IMR-90 (cell line): ENCODE measurements at regions not wholly inside any gene's neighbourhood (a gene's known extent, or its start where the extent isn't known, plus 50 kb on each side); places are given as distances from the start of the nearest gene placed in this dataset.

Source experiments
- ATAC-seq: fragments of 200-7000 bp; cut with Tn5 transposase; 2 replicates; pipeline ENCODE4 v1.9.1; 2020; ENCODE audit warnings: low read depth, mild to moderate bottlenecking, moderate library complexity
- BruUV-seq: library from RNA; stranded (reverse); fragments of 400-500 nt; replicated peaks from 2 replicates; lab custom pipeline; 2021; lab: Mats Ljungman, UMichigan
- CTCF ChIA-PET: fragments of 300-600 bp; formaldehyde crosslinking; extraction: SDS; loops from one replicate; lab custom pipeline; 2021; ENCODE audit warnings: antibody characterized with exemption; lab: Yijun Ruan, JAX
- POLR2A ChIA-PET: fragments of 300-600 bp; sonication (Branson Sonifier 250); formaldehyde crosslinking; loops from one replicate; lab custom pipeline; 2022; ENCODE audit warnings: antibody characterized with exemption; ENCODE audit not compliant: unreplicated experiment; lab: Charles Lee
- DNase-seq: peaks from one replicate; pipeline ENCODE4 v3.0.0; 2013
- H2AFZ ChIP-seq: replicated peaks from 2 replicates; pipeline ENCODE3; 2013; ENCODE audit warnings: low read length, mild to moderate bottlenecking; ENCODE audit not compliant: poor library complexity
- H2AK5ac ChIP-seq: 2 replicates; pipeline ENCODE4 v1.6.1; 2013; ENCODE audit warnings: low read depth, low read length, inconsistent platforms
- H2AK9ac ChIP-seq: replicated peaks from 2 replicates; pipeline ENCODE3; 2013; ENCODE audit warnings: mild to moderate bottlenecking, low read depth, low read length, moderate library complexity; ENCODE audit not compliant: poor library complexity
- H2BK120ac ChIP-seq: 2 replicates; pipeline ENCODE4 v1.6.1; 2013; ENCODE audit warnings: low read depth, low read length, inconsistent platforms
- H2BK15ac ChIP-seq: 3 replicates; pipeline ENCODE4 v1.6.1; 2013; ENCODE audit warnings: low read depth, low read length, inconsistent platforms
- H2BK20ac ChIP-seq: 2 replicates; pipeline ENCODE4 v1.6.1; 2013; ENCODE audit warnings: low read depth, mild to moderate bottlenecking, inconsistent platforms, low read length, moderate library complexity
- H2BK5ac ChIP-seq: 2 replicates; pipeline ENCODE4 v1.6.1; 2013; ENCODE audit warnings: mild to moderate bottlenecking, low read depth, low read length, inconsistent platforms; ENCODE audit not compliant: poor library complexity, severe bottlenecking
- H3K14ac ChIP-seq: replicated peaks from 2 replicates; pipeline ENCODE4 v1.6.1; 2013; ENCODE audit warnings: low read depth, low read length, inconsistent platforms
- H3K18ac ChIP-seq: 2 replicates; pipeline ENCODE4 v1.6.1; 2013; ENCODE audit warnings: low read depth, low read length, control low read depth
- H3K23ac ChIP-seq: 2 replicates; pipeline ENCODE4 v1.6.1; 2013; ENCODE audit warnings: low read depth, low read length, inconsistent platforms
- H3K27ac ChIP-seq: 2 replicates; pipeline ENCODE4 v1.5.1; 2013; ENCODE audit warnings: mild to moderate bottlenecking, control low read depth, low read length; ENCODE audit not compliant: insufficient read depth
- H3K27me3 ChIP-seq: 2 replicates; pipeline ENCODE4 v1.6.1; 2013; ENCODE audit warnings: low read length; ENCODE audit not compliant: control insufficient read depth, insufficient read depth
- H3K36me3 ChIP-seq: 2 replicates; pipeline ENCODE4 v1.6.1; 2013; ENCODE audit warnings: low read length, mixed read lengths; ENCODE audit not compliant: control insufficient read depth, insufficient read depth
- H3K4ac ChIP-seq: 2 replicates; pipeline ENCODE4 v1.6.1; 2013; ENCODE audit warnings: low read depth, low read length, inconsistent platforms
- H3K4me1 ChIP-seq: 2 replicates; pipeline ENCODE4 v1.6.1; 2013; ENCODE audit warnings: low read length, mixed read lengths; ENCODE audit not compliant: control insufficient read depth, insufficient read depth
- H3K4me2 ChIP-seq: 2 replicates; pipeline ENCODE4 v1.6.1; 2013; ENCODE audit warnings: low read depth, mild to moderate bottlenecking, control low read depth, low read length, moderate library complexity
- H3K4me3 ChIP-seq: 2 replicates; pipeline ENCODE4 v1.5.1; 2013; ENCODE audit warnings: low read depth, mild to moderate bottlenecking, control low read depth, low read length, moderate library complexity; ENCODE audit not compliant: insufficient read depth
- H3K56ac ChIP-seq: 2 replicates; pipeline ENCODE4 v1.6.1; 2013; ENCODE audit warnings: low read length, inconsistent platforms; ENCODE audit not compliant: insufficient read depth; ENCODE audit errors: extremely low read depth
- H3K79me1 ChIP-seq, 2 experiments: 2 replicates each; pipeline ENCODE4 v1.6.1; 2013; ENCODE audit warnings: low read length in 2 of 2, inconsistent platforms in 1 of 2, low read depth in 1 of 2
- H3K9ac ChIP-seq: 2 replicates; pipeline ENCODE4 v1.6.1; 2013; ENCODE audit warnings: low read depth, low read length, control low read depth
- H3K9me1 ChIP-seq: 2 replicates; pipeline ENCODE4 v1.6.1; 2013; ENCODE audit warnings: low read length, inconsistent platforms; ENCODE audit not compliant: insufficient read depth
- H3K9me3 ChIP-seq: 2 replicates; pipeline ENCODE4 v1.6.1; 2013; ENCODE audit warnings: low read length; ENCODE audit not compliant: control insufficient read depth, insufficient read depth
- H4K20me1 ChIP-seq: 2 replicates; pipeline ENCODE4 v1.6.1; 2013; ENCODE audit warnings: low read length, inconsistent platforms; ENCODE audit not compliant: insufficient read depth
- H4K5ac ChIP-seq: 2 replicates; pipeline ENCODE4 v1.6.1; 2013; ENCODE audit warnings: mild to moderate bottlenecking, low read depth, low read length, control low read depth
- H4K8ac ChIP-seq, 2 experiments: 2 replicates each; pipeline ENCODE4 v1.6.1; 2013; ENCODE audit warnings: low read depth in 2 of 2, low read length in 2 of 2, control low read depth in 1 of 2, inconsistent platforms in 1 of 2
- H4K91ac ChIP-seq: 2 replicates; pipeline ENCODE4 v1.6.1; 2013; ENCODE audit warnings: low read depth, low read length, inconsistent platforms; ENCODE audit not compliant: insufficient read depth
- CTCF ChIP-seq: conservative IDR thresholded peaks from 2 replicates; pipeline ENCODE4 v1.5.1; 2012; ENCODE audit warnings: mild to moderate bottlenecking, low read depth, low read length, improper control_type of control experiment
- WGBS, 2 experiments: methylation state at CpG; one replicate each; pipeline versions ENCODE4 v1.1.5 to v1.1.7; 2013; ENCODE audit warnings: missing lambda C conversion rate in 2 of 2; ENCODE audit not compliant: insufficient read length in 1 of 2; ENCODE audit errors: extremely low coverage in 2 of 2; 5-methylcytosine and 5-hydroxymethylcytosine counted together
- dilution Hi-C: fragments of 300-500 bp; cut with HindIII; formaldehyde crosslinking; loops from one replicate; pipeline ENCODE4 v1.14.3; 2018; ENCODE audit warnings: low sequenced_read_pairs; ENCODE audit not compliant: unreplicated experiment
- in situ Hi-C: fragments of 300-500 bp; cut with MboI; formaldehyde crosslinking; loops from 3 replicates; pipeline ENCODE4 v1.14.3; 2019; ENCODE audit warnings: low sequenced_read_pairs, inconsistent platforms, mixed read lengths
- intact Hi-C: fragments of 100-400 bp; cut with micrococcal nuclease; formaldehyde crosslinking; loops from 2 replicates; pipeline ENCODE4 v1.10.0; 2022

GRCh38 chr1:78434351-78434750 is 56.4 kb upstream of the PTGFR start:
- no peak overlapping the region for H2AK9ac ChIP-seq
- no peak overlapping the region for H3K27ac ChIP-seq
- no peak overlapping the region for H3K4ac ChIP-seq
- no peak overlapping the region for H3K23ac ChIP-seq
- BruUV-seq: no TSS peak
- no peak for DNase-seq
- no peaks in the 10 kb centered on the region for H3K27me3 ChIP-seq
- no peak overlapping the region for H3K4me3 ChIP-seq
- H3K4me2 ChIP-seq: no peak overlapping the region
- H3K14ac ChIP-seq: no peak overlapping the region
- no peaks in the 10 kb centered on the region for H3K79me1 ChIP-seq
- no peak overlapping the region for H3K9ac ChIP-seq
- no peak for TF ChIP-seq CTCF
- no peaks in the 10 kb centered on the region for H3K9me3 ChIP-seq
- no peaks in the 10 kb centered on the region for H3K4me1 ChIP-seq
- no peak overlapping the region for H4K91ac ChIP-seq
- no peak overlapping the region for H3K18ac ChIP-seq
- no peak overlapping the region for H3K56ac ChIP-seq
- no peaks in the 10 kb centered on the region for H3K36me3 ChIP-seq
- no peaks in the 10 kb centered on the region for H4K20me1 ChIP-seq
- ChIA-PET POLR2A (no interaction called here), CTCF (no interaction called here)
- no peak for ATAC-seq
- dilution Hi-C loops (no loop called here), intact Hi-C loops (no loop called here), in situ Hi-C loops (no loop called here)
- H2AK5ac ChIP-seq: no peak overlapping the region
- H2BK15ac ChIP-seq: no peak overlapping the region
- H2AFZ ChIP-seq: no peak overlapping the region
- no peak overlapping the region for H2BK5ac ChIP-seq
- no peak overlapping the region for H4K5ac ChIP-seq
- H4K8ac ChIP-seq: no peak overlapping the region
- no peak overlapping the region for H2BK120ac ChIP-seq
- 60% methylated on average over 1 of the region's 2 CpGs; no CpG with 5 or more reads in 1 of the 2 experiments for WGBS, 2 experiments
- H3K9me1 ChIP-seq: no peaks in the 10 kb centered on the region
- no peak overlapping the region for H2BK20ac ChIP-seq
